ENCODE measurements at regions not wholly inside any gene's neighbourhood (a gene's known extent, or its start where the extent isn't known, plus 50 kb on each side); places are given as distances from the start of the nearest gene placed in this dataset.

DNA sequence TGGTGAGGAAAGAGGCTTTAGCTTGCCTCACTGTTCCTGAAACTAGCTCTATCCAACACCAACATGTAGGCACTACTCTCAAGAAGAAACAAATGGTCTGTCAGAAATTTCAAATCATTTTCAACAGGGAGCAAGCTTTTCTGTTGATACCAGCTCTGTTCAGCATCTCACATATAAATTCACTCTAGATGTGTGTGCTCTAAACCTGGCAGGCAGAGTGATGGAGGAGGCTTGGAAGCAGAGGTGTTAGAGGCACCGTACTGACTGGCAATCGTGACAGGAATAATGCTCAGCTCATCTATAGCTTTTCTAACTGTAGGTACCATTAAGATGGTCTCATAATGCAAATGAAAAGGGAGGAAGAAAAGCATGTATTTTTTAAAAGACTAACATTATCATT lies 597.2 kb upstream of the NECTIN3 start:
- no peaks in the 10 kb centered on the region for H3K9me3 Mint-ChIP-seq
- no peaks in the 10 kb centered on the region for H3K27me3 Mint-ChIP-seq (ENCODE audit: insufficient read depth)
- no peaks in the 10 kb centered on the region for H3K36me3 Mint-ChIP-seq (ENCODE audit: low read depth)
- no peak for DNase-seq
- H3K4me3 Mint-ChIP-seq, result no peak overlapping the region
- TF ChIP-seq, protein P1, sequence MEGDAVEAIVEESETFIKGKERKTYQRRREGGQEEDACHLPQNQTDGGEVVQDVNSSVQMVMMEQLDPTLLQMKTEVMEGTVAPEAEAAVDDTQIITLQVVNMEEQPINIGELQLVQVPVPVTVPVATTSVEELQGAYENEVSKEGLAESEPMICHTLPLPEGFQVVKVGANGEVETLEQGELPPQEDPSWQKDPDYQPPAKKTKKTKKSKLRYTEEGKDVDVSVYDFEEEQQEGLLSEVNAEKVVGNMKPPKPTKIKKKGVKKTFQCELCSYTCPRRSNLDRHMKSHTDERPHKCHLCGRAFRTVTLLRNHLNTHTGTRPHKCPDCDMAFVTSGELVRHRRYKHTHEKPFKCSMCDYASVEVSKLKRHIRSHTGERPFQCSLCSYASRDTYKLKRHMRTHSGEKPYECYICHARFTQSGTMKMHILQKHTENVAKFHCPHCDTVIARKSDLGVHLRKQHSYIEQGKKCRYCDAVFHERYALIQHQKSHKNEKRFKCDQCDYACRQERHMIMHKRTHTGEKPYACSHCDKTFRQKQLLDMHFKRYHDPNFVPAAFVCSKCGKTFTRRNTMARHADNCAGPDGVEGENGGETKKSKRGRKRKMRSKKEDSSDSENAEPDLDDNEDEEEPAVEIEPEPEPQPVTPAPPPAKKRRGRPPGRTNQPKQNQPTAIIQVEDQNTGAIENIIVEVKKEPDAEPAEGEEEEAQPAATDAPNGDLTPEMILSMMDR (IDR thresholded peaks at IDR 0.05), result no peak
- no peak overlapping the region for H3K27ac Mint-ChIP-seq
- H3K4me1 Mint-ChIP-seq (ENCODE audit: low read depth), result peaks cover 8% of the 10 kb centered on the region; the same call in 1 of the 2 replicates

- H3K27ac Mint-ChIP-seq, result no peak overlapping the region
- H3K27me3 Mint-ChIP-seq (ENCODE audit: insufficient read depth), result no peaks in the 10 kb centered on the region
- DNase-seq, result no peak
- H3K36me3 Mint-ChIP-seq (ENCODE audit: low read depth), result no peaks in the 10 kb centered on the region; the same call in 1 of the 2 replicates
- H3K4me3 Mint-ChIP-seq, result no peak overlapping the region
- H3K4me1 Mint-ChIP-seq (ENCODE audit: low read depth), result peaks cover 8% of the 10 kb centered on the region; the same call in 1 of the 2 replicates
- TF ChIP-seq, protein P1 (IDR thresholded peaks at IDR 0.05), result no peak
- H3K9me3 Mint-ChIP-seq, result no peaks in the 10 kb centered on the region
Observed at GRCh38 chr3:110478377-110479054, 593.1 kb upstream of the NECTIN3 start.

GRCh38 chr3:110479731-110480130 lies 591.9 kb upstream of the NECTIN3 start:
- peaks cover 11% of the 10 kb centered on the region for H3K36me3 Mint-ChIP-seq (ENCODE audit: low read depth)
- H3K9me3 Mint-ChIP-seq, result peaks cover 9% of the 10 kb centered on the region
- no peaks in the 10 kb centered on the region for H3K27me3 Mint-ChIP-seq (ENCODE audit: insufficient read depth)
- H3K4me1 Mint-ChIP-seq (ENCODE audit: low read depth), result peaks cover 8% of the 10 kb centered on the region; the same call in 1 of the 2 replicates
- TF ChIP-seq, protein P1 (IDR thresholded peaks at IDR 0.05), result no peak
- H3K27ac Mint-ChIP-seq, result no peak overlapping the region
- no peak for DNase-seq
- no peak overlapping the region for H3K4me3 Mint-ChIP-seq

- Mint-ChIP-seq H3K27ac (no peak overlapping the region), H3K27me3 (ENCODE audit: insufficient read depth) (no peaks in the 10 kb centered on the region; the same call in 1 of the 2 replicates), H3K4me3 (no peak overlapping the region), H3K36me3 (ENCODE audit: low read depth) (peaks cover 24% of the 10 kb centered on the region), H3K9me3 (peaks cover 19% of the 10 kb centered on the region), H3K4me1 (ENCODE audit: low read depth) (no peaks in the 10 kb centered on the region)
- TF ChIP-seq, protein P1 (IDR thresholded peaks at IDR 0.05), result no peak
- DNase-seq, result no peak
Observed at GRCh38 chr3:110485389-110485788, 586.2 kb upstream of the NECTIN3 start.

GRCh38 chr3:110487840-110488239 lies 583.8 kb upstream of the NECTIN3 start:
- Mint-ChIP-seq H3K4me1 (ENCODE audit: low read depth) (no peaks in the 10 kb centered on the region; the same call in 1 of the 2 replicates), H3K36me3 (ENCODE audit: low read depth) (peaks cover 24% of the 10 kb centered on the region), H3K27ac (no peak overlapping the region), H3K9me3 (peaks cover 19% of the 10 kb centered on the region), H3K27me3 (ENCODE audit: insufficient read depth) (no peaks in the 10 kb centered on the region; the same call in 1 of the 2 replicates), H3K4me3 (no peak overlapping the region)
- no peak for DNase-seq
- TF ChIP-seq, protein P1 (IDR thresholded peaks at IDR 0.05), result no peak

All from HFFc6 (cell line).